ENCODE measurements at regions not wholly inside any gene's neighbourhood (a gene's known extent, or its start where the extent isn't known, plus 50 kb on each side); places are given as distances from the start of the nearest gene placed in this dataset.
"Not testable (repeated sequence)": the region's sequence is repeated elsewhere in the genome, so short reads cannot be mapped to it uniquely, and the experiment has no call there.

DNA sequence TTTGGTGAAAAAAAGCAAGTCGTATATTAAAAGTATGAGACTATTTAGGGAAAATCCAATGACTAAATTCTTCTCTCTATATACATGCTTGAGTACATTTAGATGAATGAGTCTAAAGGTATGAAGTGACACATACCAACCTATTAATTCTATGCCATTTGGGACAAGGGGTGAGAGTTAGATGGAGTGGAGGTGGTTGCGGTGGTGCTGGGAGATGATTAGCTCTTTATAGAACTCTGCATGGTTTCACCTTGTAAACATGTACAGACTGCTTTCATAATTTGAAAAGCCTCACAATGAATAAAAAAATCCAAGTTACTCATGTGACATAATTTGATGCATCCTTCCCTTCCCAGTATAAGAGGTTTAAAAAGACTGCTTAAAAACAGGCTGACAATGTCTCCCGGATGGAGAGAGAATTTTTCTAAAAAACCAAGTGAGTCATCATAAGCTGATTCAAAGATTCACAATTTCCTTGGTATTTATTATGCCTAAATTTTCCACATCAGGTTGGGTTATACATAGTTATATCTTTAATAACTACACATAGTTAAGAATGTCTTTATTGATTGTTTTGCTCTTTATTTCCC lies 572.8 kb downstream of the REEP3 start:
- no peak for DNase-seq (ENCODE audit: extremely low spot score, insufficient read length, low read depth)

DNA sequence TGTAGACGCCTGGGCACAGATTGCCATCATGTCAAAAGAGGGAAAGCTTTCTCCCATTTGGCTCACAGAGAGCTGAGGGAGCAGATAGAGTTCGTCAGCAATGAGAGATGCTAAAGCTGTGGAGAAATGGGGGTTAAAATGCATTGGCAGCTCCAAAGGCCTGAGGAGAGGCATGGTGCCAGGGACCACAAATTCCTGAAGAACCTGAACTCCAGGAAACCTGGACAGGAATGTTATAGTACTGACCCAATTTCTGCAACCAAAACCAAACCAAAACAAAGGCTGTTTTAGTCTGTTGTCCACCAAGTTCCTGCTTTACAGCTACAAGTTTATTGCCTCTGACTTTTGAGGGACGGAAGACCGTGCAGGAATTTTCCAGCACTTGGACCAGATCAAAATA lies 575.7 kb downstream of the REEP3 start:
- DNase-seq (ENCODE audit: extremely low spot score, insufficient read length, low read depth) (no peak), FAIRE-seq (no peak)

More for the DNA sequence above, 572.8 kb downstream of the REEP3 start:
- no peak for FAIRE-seq

DNA sequence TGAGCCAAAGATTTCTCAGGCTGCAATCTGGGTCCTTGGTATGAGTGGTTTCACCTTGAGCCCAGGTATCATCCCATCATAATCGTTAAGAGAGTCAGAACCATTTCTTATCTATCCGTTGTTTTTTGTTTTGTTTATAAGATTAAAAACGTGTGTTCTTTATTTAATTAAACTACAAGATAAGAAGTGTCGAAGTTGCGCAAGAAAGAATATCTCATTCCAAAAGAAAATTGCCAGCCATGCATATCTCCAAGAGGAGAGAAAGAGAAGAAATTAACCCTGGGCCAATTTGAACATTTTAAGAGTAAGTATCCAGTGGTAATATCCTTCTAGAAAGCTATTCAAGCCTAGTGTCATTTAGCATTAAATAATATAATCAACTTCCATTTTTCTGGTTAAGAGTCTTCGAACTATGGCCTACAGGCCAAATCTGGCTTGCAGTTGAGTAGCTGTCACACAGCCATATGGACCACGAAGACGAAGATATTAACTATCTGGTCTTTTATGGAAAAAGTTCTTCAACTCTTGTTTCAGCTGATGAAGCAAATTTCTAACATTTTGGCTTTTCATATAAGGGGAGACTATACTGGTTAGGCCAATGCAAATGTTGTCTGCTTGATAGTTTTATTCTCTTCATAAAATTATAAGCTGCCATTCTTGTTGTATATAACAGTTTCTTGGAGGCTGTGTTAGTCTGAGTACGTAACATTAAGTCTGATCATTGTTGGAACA lies 576.4 kb downstream of the REEP3 start:
- no peak for FAIRE-seq
- DNase-seq (ENCODE audit: extremely low spot score, insufficient read length, low read depth) = no peak

DNA sequence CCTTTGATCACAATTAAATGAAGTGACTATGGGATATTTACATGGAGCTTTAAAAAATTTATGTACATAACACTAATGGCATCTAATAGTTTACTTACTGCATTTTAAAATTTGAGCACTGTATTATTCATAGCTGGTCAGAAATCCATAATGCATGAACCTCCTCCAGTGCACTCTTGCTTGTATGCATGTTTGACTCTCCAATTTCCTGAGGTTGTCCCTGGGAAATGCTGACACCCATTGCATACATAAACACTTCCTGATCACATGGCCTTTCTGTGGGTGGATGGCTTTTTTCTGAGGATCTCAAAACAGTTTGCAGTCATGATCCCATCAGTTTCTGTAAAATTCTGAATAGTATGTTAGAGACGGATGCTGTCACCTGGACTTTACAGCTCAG lies 577.8 kb downstream of the REEP3 start:
- DNase-seq (ENCODE audit: extremely low spot score, insufficient read length, low read depth) (no peak), FAIRE-seq (no peak)

DNA sequence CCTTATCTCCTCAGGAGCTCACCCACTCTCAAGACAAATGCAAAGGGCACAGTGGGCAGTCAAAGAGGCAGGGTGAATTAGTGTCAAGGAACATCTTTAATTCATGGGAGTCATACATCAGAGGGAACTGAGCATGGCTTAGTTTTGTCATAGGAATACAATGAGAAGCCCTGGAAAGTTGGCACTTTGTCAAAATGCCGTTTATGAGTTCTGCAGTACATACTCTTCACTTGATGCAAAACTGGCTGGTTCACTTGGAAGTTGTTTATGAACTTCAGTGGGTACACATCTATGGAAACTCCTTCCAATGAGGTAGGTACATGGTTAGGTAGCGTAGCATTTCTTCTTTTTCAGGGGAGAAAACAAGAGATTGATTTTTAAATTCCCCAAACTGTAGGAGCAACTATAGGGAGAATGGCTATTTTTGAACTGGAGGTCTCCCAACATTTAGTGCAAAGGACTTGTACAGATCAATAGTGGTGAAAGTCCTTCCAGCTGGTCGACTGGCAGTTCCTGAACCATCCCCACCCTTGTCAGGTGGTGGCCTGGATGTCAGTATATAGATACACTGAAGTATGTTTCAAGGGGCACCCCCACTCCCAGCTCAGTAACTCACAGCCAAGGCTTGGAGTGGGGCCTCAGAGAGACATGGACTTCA lies 580.5 kb downstream of the REEP3 start:
- DNase-seq (ENCODE audit: extremely low spot score, insufficient read length, low read depth) = no peak
- no peak for FAIRE-seq

GRCh38 chr10:64102264-64102633 lies 581.0 kb downstream of the REEP3 start:
- no peak for DNase-seq (ENCODE audit: extremely low spot score, insufficient read length, low read depth)
- no peak for FAIRE-seq

DNA sequence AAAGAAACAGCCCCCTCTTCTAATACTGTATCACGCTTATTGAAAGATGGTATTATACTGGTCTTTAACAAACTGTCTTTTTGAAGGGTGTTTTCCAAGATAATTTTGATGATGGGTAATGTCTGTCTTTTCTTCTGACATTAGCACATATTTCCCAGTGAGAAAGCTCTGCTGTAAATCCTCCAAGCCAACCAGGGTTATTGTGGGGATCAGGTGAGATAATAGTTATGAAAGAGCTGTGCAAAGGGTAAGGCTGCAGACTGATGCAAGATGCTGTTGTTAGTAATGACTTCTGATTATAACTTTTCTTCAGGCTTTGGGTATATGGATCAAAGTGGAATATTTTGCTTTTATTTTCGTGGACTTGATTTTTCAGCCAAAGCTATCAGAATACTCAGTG lies 581.7 kb downstream of the REEP3 start:
- DNase-seq (ENCODE audit: extremely low spot score, insufficient read length, low read depth) = no peak
- FAIRE-seq = no peak

- DNase-seq (ENCODE audit: extremely low spot score, insufficient read length, low read depth) = no peak
- FAIRE-seq = no peak
These were observed 582.7 kb downstream of the REEP3 start for GRCh38 chr10:64103750-64104470.

DNA sequence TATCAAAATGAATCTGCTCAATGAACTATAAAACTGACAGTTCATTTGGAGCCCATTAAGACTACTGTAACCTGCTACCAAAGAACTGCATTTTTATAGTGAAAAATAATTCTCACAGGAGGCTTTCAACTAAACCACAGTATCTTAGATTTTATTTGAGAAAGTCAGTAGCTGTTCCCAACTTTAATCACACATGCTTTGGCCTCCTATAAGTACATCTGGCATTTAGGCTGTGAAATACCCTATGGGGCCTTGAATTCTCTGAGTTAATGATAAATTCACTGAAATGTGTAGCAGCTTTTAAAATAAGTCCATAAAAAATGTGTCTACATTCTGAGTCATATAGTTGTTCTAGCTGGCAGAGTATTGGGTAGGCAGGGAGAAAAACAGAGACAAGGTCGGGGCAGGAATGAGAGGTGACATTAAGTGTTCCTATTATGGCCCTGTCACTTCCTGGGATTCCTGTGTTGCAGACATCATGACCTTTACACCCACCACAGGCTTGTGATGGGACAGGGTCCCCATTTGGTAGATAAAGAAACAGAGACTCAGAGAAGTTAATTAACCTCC lies 588.8 kb downstream of the REEP3 start:
- FAIRE-seq (no peak), DNase-seq (ENCODE audit: extremely low spot score, insufficient read length, low read depth) (no peak)

DNA sequence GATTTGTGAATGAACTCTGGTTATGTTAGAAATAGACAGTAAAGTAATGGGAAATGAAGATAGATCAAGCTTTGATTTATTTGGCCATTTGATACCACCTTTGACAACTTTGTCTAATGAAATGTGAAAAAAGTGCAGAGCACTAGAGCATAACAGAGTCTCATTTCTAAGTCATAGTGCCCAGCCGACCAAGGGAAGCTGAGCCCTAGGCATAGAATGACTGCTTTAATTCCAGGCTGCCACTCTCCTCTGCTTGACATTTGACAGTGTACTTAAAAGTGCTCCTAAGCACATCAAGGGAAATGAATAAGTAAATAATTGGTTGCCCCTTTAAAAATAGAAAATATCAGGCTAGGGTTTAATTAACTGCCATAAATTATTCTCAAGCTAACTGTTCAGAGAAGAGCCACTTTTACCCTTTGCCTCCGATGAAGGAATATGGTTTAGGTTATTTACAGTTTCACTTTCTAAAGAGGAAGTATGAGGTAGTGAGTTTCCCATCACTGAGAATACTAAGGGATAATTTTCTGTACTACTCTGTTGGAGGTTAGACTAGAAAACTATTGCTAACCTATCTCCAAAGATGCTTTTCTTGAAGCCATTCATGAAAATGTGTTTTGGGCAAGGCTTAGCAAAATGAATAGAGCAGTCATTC lies 591.6 kb downstream of the REEP3 start:
- DNase-seq (ENCODE audit: extremely low spot score, insufficient read length, low read depth) = no peak
- no peak for FAIRE-seq

- DNase-seq (ENCODE audit: extremely low spot score, insufficient read length, low read depth) (no peak), FAIRE-seq (no peak)
These were observed 592.2 kb downstream of the REEP3 start for GRCh38 chr10:64113375-64113774.

DNA sequence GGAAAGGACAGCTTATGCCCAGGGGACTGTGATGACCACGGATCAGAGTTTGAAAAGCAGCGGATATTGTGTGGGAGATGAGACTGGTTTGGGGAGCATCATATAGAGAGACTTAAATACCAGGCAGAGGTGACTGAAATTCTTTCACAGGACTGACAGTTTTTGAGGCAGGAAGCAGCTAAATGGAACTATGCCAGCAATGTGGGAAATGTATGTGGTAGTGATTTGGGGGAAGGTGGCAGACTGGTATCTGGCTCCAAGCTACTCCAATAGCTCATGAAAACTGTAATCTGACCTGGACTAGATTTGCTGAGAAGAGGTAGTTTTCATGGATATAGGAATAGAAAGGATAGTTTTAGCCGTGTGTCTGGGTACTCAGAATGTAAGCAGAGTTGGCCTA lies 592.6 kb downstream of the REEP3 start:
- FAIRE-seq (no peak), DNase-seq (ENCODE audit: extremely low spot score, insufficient read length, low read depth) (no peak)

GRCh38 chr10:64115471-64115870 lies 594.3 kb downstream of the REEP3 start:
- no peak for FAIRE-seq

GRCh38 chr10:64115908-64116643 lies 594.9 kb downstream of the REEP3 start:
- DNase-seq (ENCODE audit: extremely low spot score, insufficient read length, low read depth) (no peak), FAIRE-seq (peak; percentile 56)

More at GRCh38 chr10:64115471-64115870, 594.3 kb downstream of the REEP3 start:
- no peak for DNase-seq (ENCODE audit: extremely low spot score, insufficient read length, low read depth)

- DNase-seq (ENCODE audit: extremely low spot score, insufficient read length, low read depth) (no peak), FAIRE-seq (no peak)
These were observed 595.5 kb downstream of the REEP3 start for GRCh38 chr10:64116707-64117106.

GRCh38 chr10:64118736-64119135 lies 597.5 kb downstream of the REEP3 start:
- FAIRE-seq (no peak), DNase-seq (ENCODE audit: extremely low spot score, insufficient read length, low read depth) (no peak)

DNA sequence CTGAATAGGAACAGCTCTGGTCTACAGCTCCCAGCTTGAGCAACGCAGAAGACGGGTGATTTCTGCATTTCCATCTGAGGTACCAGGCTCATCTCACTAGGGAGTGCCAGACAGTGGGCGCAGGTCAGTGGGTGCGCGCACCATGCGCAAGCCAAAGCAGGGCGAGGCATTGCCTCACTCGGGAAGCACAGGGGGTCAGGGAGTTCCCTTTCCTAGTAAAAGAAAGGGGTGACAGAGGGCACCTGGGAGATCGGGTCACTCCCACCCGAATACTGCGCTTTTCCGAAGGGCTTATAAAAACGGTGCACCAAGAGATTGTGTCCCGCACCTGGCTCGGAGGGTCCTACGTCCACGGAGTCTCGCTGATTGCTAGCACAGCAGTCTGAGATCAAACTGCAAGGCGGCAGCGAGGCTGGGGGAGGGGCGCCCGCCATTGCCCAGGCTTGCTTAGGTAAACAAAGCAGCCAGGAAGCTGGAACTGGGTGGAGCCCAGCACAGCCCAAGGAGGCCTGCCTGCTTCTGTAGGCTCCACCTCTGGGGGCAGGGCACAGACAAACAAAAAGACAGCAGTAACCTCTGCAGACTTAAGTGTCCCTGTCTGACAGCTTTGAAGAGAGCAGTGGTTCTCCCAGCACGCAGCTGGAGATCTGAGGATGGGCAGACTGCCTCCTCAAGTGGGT lies 599.2 kb downstream of the REEP3 start:
- FAIRE-seq; DNase-seq (ENCODE audit: extremely low spot score, insufficient read length, low read depth): not testable (repeated sequence)

DNA sequence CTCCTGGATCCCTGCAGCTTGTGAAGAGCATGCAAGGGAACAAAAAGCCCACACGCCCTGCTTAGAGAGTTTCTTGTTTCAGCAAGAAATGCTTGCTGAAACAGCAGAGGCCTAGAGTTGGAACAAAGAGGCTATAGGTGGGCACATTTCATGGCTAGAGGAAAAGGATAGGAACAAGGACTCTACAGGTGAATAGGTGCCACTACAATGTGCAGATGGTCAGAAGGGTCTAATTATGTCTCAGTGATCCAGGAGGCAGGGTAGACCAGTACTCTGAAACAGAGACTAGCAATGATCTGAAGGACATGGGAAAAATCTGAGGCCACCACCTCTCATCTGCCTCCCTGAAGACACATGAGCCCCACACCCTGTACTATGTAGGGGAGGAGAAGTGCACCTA lies 609.0 kb downstream of the REEP3 start:
- FAIRE-seq (no peak), DNase-seq (ENCODE audit: extremely low spot score, insufficient read length, low read depth) (no peak)

GRCh38 chr10:64134676-64135075 lies 613.5 kb downstream of the REEP3 start:
- DNase-seq (ENCODE audit: extremely low spot score, insufficient read length, low read depth) (no peak), FAIRE-seq (no peak)
